DND-41 (cell line): ENCODE measurements at regions not wholly inside any gene's neighbourhood (a gene's known extent, or its start where the extent isn't known, plus 50 kb on each side); places are given as distances from the start of the nearest gene placed in this dataset.

Source experiments
- ATAC-seq: fragments of 200-7000 bp; cut with Tn5 transposase; 3 replicates; pipeline ENCODE4 v1.9.1; 2021; ENCODE audit warnings: low read depth; ENCODE audit not compliant: insufficient read depth
- DNase-seq: peaks from one replicate; pipeline ENCODE4 v3.0.0-alpha.2; 2020
- H2AFZ ChIP-seq: 2 replicates; pipeline ENCODE4 v1.6.0; 2012; ENCODE audit warnings: low read depth, low read length
- H3K27ac ChIP-seq: 2 replicates; pipeline ENCODE4 v1.5.1; 2012; ENCODE audit warnings: low read length, inconsistent platforms
- H3K27me3 ChIP-seq: fragments of 200-600 bp; sonication (generic); 2 replicates; pipeline ENCODE4 v1.6.0; 2012; ENCODE audit warnings: low read length, mild to moderate bottlenecking, inconsistent platforms; ENCODE audit not compliant: insufficient read depth, poor library complexity
- H3K36me3 ChIP-seq: 2 replicates; pipeline ENCODE4 v1.5.1; 2012; ENCODE audit warnings: low read length, inconsistent platforms; ENCODE audit not compliant: insufficient read depth
- H3K4me1 ChIP-seq: 2 replicates; pipeline ENCODE4 v1.5.1; 2012; ENCODE audit warnings: mild to moderate bottlenecking, low read length; ENCODE audit not compliant: insufficient read depth
- H3K4me2 ChIP-seq: 2 replicates; pipeline ENCODE4 v1.6.0; 2012; ENCODE audit warnings: mild to moderate bottlenecking, moderate library complexity, low read length, inconsistent platforms; ENCODE audit not compliant: insufficient read depth
- H3K4me3 ChIP-seq, 2 experiments: fragments of 200-600 bp in 1 of 2; shearing (Covaris generic) in 1 of 2; 2 replicates each; pipeline ENCODE4 v1.5.1; 2012 to 2016; ENCODE audit warnings: inconsistent platforms in 2 of 2, low read length in 2 of 2, mild to moderate bottlenecking in 2 of 2, low read depth in 1 of 2, moderate library complexity in 1 of 2
- H3K79me2 ChIP-seq: 2 replicates; pipeline ENCODE4 v1.6.0; 2012; ENCODE audit warnings: low read length, inconsistent platforms; ENCODE audit not compliant: insufficient read depth
- H3K9ac ChIP-seq: 2 replicates; pipeline ENCODE4 v1.6.0; 2012; ENCODE audit warnings: low read depth, mild to moderate bottlenecking, inconsistent platforms, low read length, moderate library complexity
- H3K9me3 ChIP-seq: 2 replicates; pipeline ENCODE4 v1.5.1; 2012; ENCODE audit warnings: low read length, moderate library complexity, mild to moderate bottlenecking, inconsistent platforms; ENCODE audit not compliant: insufficient read depth, severe bottlenecking
- H4K20me1 ChIP-seq: 2 replicates; pipeline ENCODE4 v1.6.0; 2012; ENCODE audit warnings: low read length; ENCODE audit not compliant: insufficient read depth
- EZH2 ChIP-seq: IDR thresholded peaks from 3 replicates; pipeline ENCODE4 v1.6.1; 2012; ENCODE audit warnings: borderline replicate concordance, low read depth, mild to moderate bottlenecking, moderate library complexity, low read length, inconsistent platforms; ENCODE audit not compliant: severe bottlenecking
- TF ChIP-seq, protein P1 (sequence below): IDR thresholded peaks from 2 replicates; pipeline ENCODE4 v1.5.1; 2012; ENCODE audit warnings: borderline replicate concordance, low read length, moderate library complexity, mild to moderate bottlenecking; ENCODE audit not compliant: poor library complexity, severe bottlenecking; ENCODE audit errors: extremely low read depth

- ATAC-seq (no peak), DNase-seq (no peak)
- Histone ChIP-seq H3K4me1 (no peaks in the 10 kb centered on the region), H3K4me2 (no peak overlapping the region), H3K79me2 (no peaks in the 10 kb centered on the region), H3K9me3 (no peaks in the 10 kb centered on the region), H3K27ac (no peak overlapping the region), H2AFZ (no peak overlapping the region), H3K9ac (no peak overlapping the region), H4K20me1 (no peaks in the 10 kb centered on the region), H3K4me3 (no peak overlapping the region), H3K36me3 (no peaks in the 10 kb centered on the region), H3K27me3 (no peaks in the 10 kb centered on the region)
- TF ChIP-seq, protein P1, sequence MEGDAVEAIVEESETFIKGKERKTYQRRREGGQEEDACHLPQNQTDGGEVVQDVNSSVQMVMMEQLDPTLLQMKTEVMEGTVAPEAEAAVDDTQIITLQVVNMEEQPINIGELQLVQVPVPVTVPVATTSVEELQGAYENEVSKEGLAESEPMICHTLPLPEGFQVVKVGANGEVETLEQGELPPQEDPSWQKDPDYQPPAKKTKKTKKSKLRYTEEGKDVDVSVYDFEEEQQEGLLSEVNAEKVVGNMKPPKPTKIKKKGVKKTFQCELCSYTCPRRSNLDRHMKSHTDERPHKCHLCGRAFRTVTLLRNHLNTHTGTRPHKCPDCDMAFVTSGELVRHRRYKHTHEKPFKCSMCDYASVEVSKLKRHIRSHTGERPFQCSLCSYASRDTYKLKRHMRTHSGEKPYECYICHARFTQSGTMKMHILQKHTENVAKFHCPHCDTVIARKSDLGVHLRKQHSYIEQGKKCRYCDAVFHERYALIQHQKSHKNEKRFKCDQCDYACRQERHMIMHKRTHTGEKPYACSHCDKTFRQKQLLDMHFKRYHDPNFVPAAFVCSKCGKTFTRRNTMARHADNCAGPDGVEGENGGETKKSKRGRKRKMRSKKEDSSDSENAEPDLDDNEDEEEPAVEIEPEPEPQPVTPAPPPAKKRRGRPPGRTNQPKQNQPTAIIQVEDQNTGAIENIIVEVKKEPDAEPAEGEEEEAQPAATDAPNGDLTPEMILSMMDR, result no peak
- no peak for TF ChIP-seq EZH2
Measured at GRCh38 chr7:89738549-89738948, 415.7 kb upstream of the STEAP1 start.

DNA sequence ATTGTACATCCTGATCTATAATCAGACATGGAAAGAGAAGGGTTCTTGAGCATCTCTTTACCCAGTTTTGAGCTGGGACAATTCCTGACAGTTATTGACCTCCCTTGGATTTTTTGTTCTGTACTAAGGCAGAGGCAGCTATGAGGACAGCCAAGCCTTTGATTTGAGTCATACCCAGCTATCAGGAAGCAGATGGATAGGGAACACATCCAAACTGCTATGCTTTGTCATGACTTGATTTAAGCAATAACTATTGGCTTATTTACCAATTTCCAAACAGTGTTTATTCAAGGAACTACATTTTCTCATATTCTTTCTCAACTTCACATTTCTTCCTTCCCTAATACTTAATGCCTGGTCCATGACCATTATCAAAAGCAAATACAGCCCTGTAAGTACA, 396.4 kb upstream of the STEAP1 start:
- TF ChIP-seq, protein P1, result no peak
- no peak for TF ChIP-seq EZH2
- no peak overlapping the region for H3K27ac ChIP-seq
- no peak for DNase-seq
- H4K20me1 ChIP-seq, result no peaks in the 10 kb centered on the region
- H3K4me3 ChIP-seq, result no peak overlapping the region
- H3K4me2 ChIP-seq, result no peak overlapping the region
- no peaks in the 10 kb centered on the region for H3K79me2 ChIP-seq
- no peaks in the 10 kb centered on the region for H3K4me1 ChIP-seq
- H3K27me3 ChIP-seq, result no peaks in the 10 kb centered on the region
- no peak overlapping the region for H2AFZ ChIP-seq
- no peak overlapping the region for H3K9ac ChIP-seq
- H3K36me3 ChIP-seq, result no peaks in the 10 kb centered on the region
- ATAC-seq, result no peak
- no peaks in the 10 kb centered on the region for H3K9me3 ChIP-seq

DNA sequence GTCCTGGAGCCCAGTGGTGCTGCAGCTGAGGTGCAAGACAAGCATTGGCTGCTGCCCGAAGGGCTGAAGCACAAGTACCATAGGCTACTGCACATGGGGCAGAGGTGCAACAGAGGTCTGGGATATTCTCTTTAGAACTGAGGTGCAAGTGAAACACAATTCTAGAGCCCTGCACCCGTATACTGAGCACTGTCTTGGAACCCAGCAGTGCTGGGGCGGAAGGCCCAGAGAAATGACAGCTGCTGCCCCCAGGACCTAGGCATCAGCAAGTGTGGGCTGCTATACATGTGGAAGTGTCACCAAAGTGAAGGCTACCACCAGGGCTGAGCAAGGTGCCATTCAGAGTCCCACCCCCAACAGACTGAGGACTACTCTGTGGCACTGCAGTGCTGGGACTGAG, 393.6 kb upstream of the STEAP1 start:
- H3K79me2 ChIP-seq, result no peaks in the 10 kb centered on the region
- DNase-seq, result no peak
- no peaks in the 10 kb centered on the region for H3K27me3 ChIP-seq
- no peaks in the 10 kb centered on the region for H3K36me3 ChIP-seq
- no peak overlapping the region for H2AFZ ChIP-seq
- no peaks in the 10 kb centered on the region for H3K4me1 ChIP-seq
- no peak overlapping the region for H3K4me2 ChIP-seq
- H3K4me3 ChIP-seq, result no peak overlapping the region
- no peaks in the 10 kb centered on the region for H4K20me1 ChIP-seq
- no peak overlapping the region for H3K27ac ChIP-seq
- no peak for TF ChIP-seq EZH2
- TF ChIP-seq, protein P1, result no peak
- H3K9ac ChIP-seq, result no peak overlapping the region
- ATAC-seq, result no peak
- H3K9me3 ChIP-seq, result no peaks in the 10 kb centered on the region

GRCh38 chr7:89761173-89761572, 393.1 kb upstream of the STEAP1 start:
- DNase-seq, result no peak
- TF ChIP-seq, protein P1, result no peak
- TF ChIP-seq EZH2, result no peak

More at GRCh38 chr7:89761173-89761572, 393.1 kb upstream of the STEAP1 start:
- Histone ChIP-seq H3K79me2 (no peaks in the 10 kb centered on the region), H3K9ac (no peak overlapping the region), H4K20me1 (no peaks in the 10 kb centered on the region), H2AFZ (no peak overlapping the region), H3K4me2 (no peak overlapping the region), H3K36me3 (no peaks in the 10 kb centered on the region), H3K27ac (no peak overlapping the region), H3K4me3 (no peak overlapping the region), H3K27me3 (no peaks in the 10 kb centered on the region), H3K4me1 (no peaks in the 10 kb centered on the region), H3K9me3 (no peaks in the 10 kb centered on the region)
- ATAC-seq, result no peak
